A673 (cell line): ENCODE measurements at regions not wholly inside any gene's neighbourhood (a gene's known extent, or its start where the extent isn't known, plus 50 kb on each side); places are given as distances from the start of the nearest gene placed in this dataset.

Experiments used
- EZH2 ChIP-seq: fragments of 200-600 bp; sonication (generic); IDR thresholded peaks from 2 replicates; pipeline ENCODE4 v1.6.1; 2017; ENCODE audit warnings: borderline replicate concordance, low read depth, mild to moderate bottlenecking, mixed read lengths, antibody characterized with exemption, low read length; ENCODE audit not compliant: poor library complexity, severe bottlenecking
- TF ChIP-seq, protein P1 (sequence below): fragments of 300-800, 200-600 bp; sonication (generic); conservative IDR thresholded peaks from 2 replicates; pipeline ENCODE4 v1.5.1; 2017; ENCODE audit warnings: low read depth, mild to moderate bottlenecking, antibody characterized with exemption, low read length, moderate library complexity, mixed read lengths

DNA sequence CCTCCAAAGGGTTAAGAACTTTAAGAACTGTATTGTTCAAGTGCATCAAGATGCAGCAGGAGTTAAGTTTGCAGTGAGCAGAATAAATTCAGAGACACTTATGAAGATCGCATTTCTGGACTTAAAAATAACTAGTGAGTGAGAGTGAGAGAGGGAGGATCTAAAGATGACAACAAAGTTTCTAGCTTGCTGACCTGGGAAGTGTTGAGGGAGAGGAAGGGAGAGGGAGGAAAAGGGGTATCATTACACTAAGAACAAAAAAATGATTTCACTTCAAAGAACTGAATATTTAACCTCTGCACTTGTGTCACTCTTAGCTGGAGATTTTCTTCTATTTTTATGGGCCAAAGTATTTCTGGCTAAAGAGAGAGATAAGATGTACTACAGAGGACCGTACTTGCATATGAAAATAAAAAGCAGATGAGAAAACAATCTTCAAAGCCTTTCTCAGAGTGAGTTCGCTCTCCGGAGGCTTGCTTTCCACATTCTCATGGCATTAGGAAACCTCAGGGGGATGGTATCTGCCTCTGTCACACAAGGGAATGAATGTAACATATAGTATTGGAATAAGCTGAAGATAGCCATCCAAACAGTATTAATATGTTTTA is 91.4 kb upstream of the TJP1 start:
- TF ChIP-seq, protein P1, sequence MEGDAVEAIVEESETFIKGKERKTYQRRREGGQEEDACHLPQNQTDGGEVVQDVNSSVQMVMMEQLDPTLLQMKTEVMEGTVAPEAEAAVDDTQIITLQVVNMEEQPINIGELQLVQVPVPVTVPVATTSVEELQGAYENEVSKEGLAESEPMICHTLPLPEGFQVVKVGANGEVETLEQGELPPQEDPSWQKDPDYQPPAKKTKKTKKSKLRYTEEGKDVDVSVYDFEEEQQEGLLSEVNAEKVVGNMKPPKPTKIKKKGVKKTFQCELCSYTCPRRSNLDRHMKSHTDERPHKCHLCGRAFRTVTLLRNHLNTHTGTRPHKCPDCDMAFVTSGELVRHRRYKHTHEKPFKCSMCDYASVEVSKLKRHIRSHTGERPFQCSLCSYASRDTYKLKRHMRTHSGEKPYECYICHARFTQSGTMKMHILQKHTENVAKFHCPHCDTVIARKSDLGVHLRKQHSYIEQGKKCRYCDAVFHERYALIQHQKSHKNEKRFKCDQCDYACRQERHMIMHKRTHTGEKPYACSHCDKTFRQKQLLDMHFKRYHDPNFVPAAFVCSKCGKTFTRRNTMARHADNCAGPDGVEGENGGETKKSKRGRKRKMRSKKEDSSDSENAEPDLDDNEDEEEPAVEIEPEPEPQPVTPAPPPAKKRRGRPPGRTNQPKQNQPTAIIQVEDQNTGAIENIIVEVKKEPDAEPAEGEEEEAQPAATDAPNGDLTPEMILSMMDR: no peak
- no peak for TF ChIP-seq EZH2
